Smooth muscle cell (in vitro differentiated cells): ENCODE measurements at regions not wholly inside any gene's neighbourhood (a gene's known extent, or its start where the extent isn't known, plus 50 kb on each side); places are given as distances from the start of the nearest gene placed in this dataset.

Experiments
- DNase-seq: peaks from one replicate; lab custom pipeline; 2025; ENCODE audit not compliant: unreplicated experiment; lab: John Stamatoyannopoulos, UW
- H2AFZ ChIP-seq: fragments of 200-600 bp; sonication (generic); 2 replicates; pipeline ENCODE4 v1.6.0; 2016; ENCODE audit warnings: antibody characterized with exemption, low read depth, mild to moderate bottlenecking
- H3F3A ChIP-seq: fragments of 200-600 bp; sonication (generic); 2 replicates; pipeline ENCODE4 v1.6.0; 2017; ENCODE audit warnings: antibody characterized with exemption, low read depth
- H3K27ac ChIP-seq: fragments of 200-600 bp; sonication (generic); 2 replicates; pipeline ENCODE4 v1.5.1; 2016; ENCODE audit warnings: low read depth, mild to moderate bottlenecking
- H3K27me3 ChIP-seq: fragments of 200-600 bp; sonication (generic); 2 replicates; pipeline ENCODE4 v1.6.1; 2016; ENCODE audit warnings: low read depth, mild to moderate bottlenecking
- H3K36me3 ChIP-seq: fragments of 200-600 bp; sonication (generic); 2 replicates; pipeline ENCODE4 v1.5.1; 2016; ENCODE audit warnings: low read depth
- H3K4me1 ChIP-seq: fragments of 200-600 bp; sonication (generic); 2 replicates; pipeline ENCODE4 v1.5.1; 2016; ENCODE audit warnings: low read depth
- H3K4me2 ChIP-seq: fragments of 200-600 bp; sonication (generic); 2 replicates; pipeline ENCODE4 v1.6.0; 2016; ENCODE audit warnings: mild to moderate bottlenecking
- H3K4me3 ChIP-seq: fragments of 200-600 bp; sonication (generic); 2 replicates; pipeline ENCODE4 v1.5.1; 2016; ENCODE audit warnings: mild to moderate bottlenecking
- H3K79me2 ChIP-seq: fragments of 200-600 bp; sonication (generic); 2 replicates; pipeline ENCODE4 v1.6.0; 2016; ENCODE audit warnings: low read depth, mild to moderate bottlenecking
- H3K9ac ChIP-seq: fragments of 200-600 bp; sonication (generic); 2 replicates; pipeline ENCODE4 v1.6.0; 2016; ENCODE audit warnings: low read depth
- H3K9me3 ChIP-seq: fragments of 200-600 bp; sonication (generic); replicated peaks from 2 replicates; pipeline ENCODE4 v1.5.1; 2016; ENCODE audit warnings: low read depth
- H4K20me1 ChIP-seq: fragments of 200-600 bp; sonication (generic); 2 replicates; pipeline ENCODE4 v1.6.0; 2016; ENCODE audit warnings: low read depth
- CTCF ChIP-seq: fragments of 200-600 bp; sonication (generic); IDR thresholded peaks from 2 replicates; pipeline ENCODE4 v1.5.1; 2017; ENCODE audit warnings: borderline replicate concordance, mild to moderate bottlenecking, antibody characterized with exemption; ENCODE audit not compliant: insufficient read depth, poor library complexity, severe bottlenecking
- WGBS: methylation state at CpG from one replicate; pipeline ENCODE4 v1.1.7; 2016; ENCODE audit warnings: low lambda C conversion rate; 5-methylcytosine and 5-hydroxymethylcytosine counted together

DNA sequence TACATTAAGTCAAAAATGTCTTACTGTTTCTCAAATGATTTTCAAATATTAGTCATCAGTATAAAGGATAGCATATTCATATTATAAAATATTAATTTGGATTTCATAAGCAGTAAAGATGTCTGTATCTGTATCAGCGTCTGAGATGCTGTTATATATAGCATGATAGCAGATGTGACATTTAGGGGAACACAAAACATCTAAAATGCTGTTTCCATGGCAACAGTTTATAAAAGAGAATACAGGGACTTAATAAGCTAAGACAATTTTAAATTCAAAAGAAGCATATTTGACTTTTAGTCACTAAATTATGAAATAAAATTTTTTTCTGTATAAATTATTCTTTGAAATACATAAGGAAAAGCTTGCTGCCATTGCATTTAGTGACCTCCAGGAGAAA, 432.2 kb downstream of the PDGFC start:
- H3K79me2 ChIP-seq: no peaks in the 10 kb centered on the region
- peak overlapping the region; percentile 2 for H3K27ac ChIP-seq
- no peak overlapping the region for H3K9ac ChIP-seq
- no peak overlapping the region for H2AFZ ChIP-seq
- peaks cover under 1% of the 10 kb centered on the region for H3K4me1 ChIP-seq
- no peaks in the 10 kb centered on the region for H3K9me3 ChIP-seq
- 90% methylated on average over 1 of the region's 1 CpG for WGBS
- H3K4me2 ChIP-seq: no peak overlapping the region
- DNase-seq: no peak
- TF ChIP-seq CTCF: no peak
- H3K36me3 ChIP-seq: no peaks in the 10 kb centered on the region
- no peak overlapping the region for H3K4me3 ChIP-seq
- H3F3A ChIP-seq: no peaks in the 10 kb centered on the region
- H3K27me3 ChIP-seq: no peaks in the 10 kb centered on the region
- H4K20me1 ChIP-seq: no peaks in the 10 kb centered on the region

- TF ChIP-seq CTCF: no peak
- H3K4me1 ChIP-seq: peaks cover 6% of the 10 kb centered on the region
- no peak overlapping the region for H3K9ac ChIP-seq
- DNase-seq: no peak
- 61% methylated on average over 1 of the region's 1 CpG for whole genome bisulfite sequencing
- H3K4me3 ChIP-seq: no peak overlapping the region
- H3K27me3 ChIP-seq: no peaks in the 10 kb centered on the region
- no peaks in the 10 kb centered on the region for H4K20me1 ChIP-seq
- H2AFZ ChIP-seq: no peak overlapping the region
- no peaks in the 10 kb centered on the region for H3K36me3 ChIP-seq
- H3K27ac ChIP-seq: peak overlapping the region; percentile 37
- H3F3A ChIP-seq: no peaks in the 10 kb centered on the region
- no peaks in the 10 kb centered on the region for H3K79me2 ChIP-seq
- no peaks in the 10 kb centered on the region for H3K9me3 ChIP-seq
- H3K4me2 ChIP-seq: no peak overlapping the region
Observed at GRCh38 chr4:156538651-156539257, 432.8 kb downstream of the PDGFC start.

- no peaks in the 10 kb centered on the region for H3K9me3 ChIP-seq
- peaks cover 6% of the 10 kb centered on the region for H3K4me1 ChIP-seq
- H3K4me2 ChIP-seq: no peak overlapping the region
- no peaks in the 10 kb centered on the region for H3K27me3 ChIP-seq
- no peaks in the 10 kb centered on the region for H4K20me1 ChIP-seq
- no peaks in the 10 kb centered on the region for H3K36me3 ChIP-seq
- DNase-seq: no peak
- TF ChIP-seq CTCF: no peak
- H3K4me3 ChIP-seq: no peak overlapping the region
- H3K27ac ChIP-seq: peak overlapping the region; percentile 37
- H3F3A ChIP-seq: no peaks in the 10 kb centered on the region
- no peak overlapping the region for H2AFZ ChIP-seq
- H3K79me2 ChIP-seq: no peaks in the 10 kb centered on the region
- no peak overlapping the region for H3K9ac ChIP-seq
- WGBS: 77% methylated on average over 2 of the region's 2 CpGs
Observed at GRCh38 chr4:156538210-156538609, 433.4 kb downstream of the PDGFC start.

DNA sequence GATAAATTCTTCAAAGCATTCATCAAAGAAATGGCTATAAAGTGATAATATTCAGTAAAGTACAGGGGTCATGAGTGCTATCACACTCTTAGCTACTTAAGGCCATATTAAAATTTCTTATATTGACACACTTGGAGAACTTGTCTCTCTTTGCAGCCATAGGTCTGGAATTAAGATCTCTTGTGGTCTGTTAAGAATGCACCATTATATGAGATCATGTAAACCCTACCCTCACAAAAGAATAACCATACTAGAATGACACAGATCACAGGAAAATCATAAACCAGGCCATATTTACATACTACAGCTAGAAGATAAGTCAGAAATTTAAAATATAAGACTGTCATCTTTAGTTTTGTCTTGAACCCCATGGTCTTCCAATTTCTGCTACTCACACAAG, 434.3 kb downstream of the PDGFC start:
- Histone ChIP-seq H3K79me2 (no peaks in the 10 kb centered on the region), H4K20me1 (no peaks in the 10 kb centered on the region), H3K27ac (peak overlapping the region; percentile 37), H3K4me1 (peaks cover 6% of the 10 kb centered on the region), H3K27me3 (no peaks in the 10 kb centered on the region), H3K9me3 (no peaks in the 10 kb centered on the region), H3F3A (no peaks in the 10 kb centered on the region), H3K9ac (no peak overlapping the region), H3K4me2 (peak overlapping the region; percentile 20), H3K36me3 (no peaks in the 10 kb centered on the region), H3K4me3 (no peak overlapping the region), H2AFZ (no peak overlapping the region)
- DNase-seq: no peak
- TF ChIP-seq CTCF: no peak
